Mucosa of stomach (tissue), 1 donor: ENCODE measurements at regions not wholly inside any gene's neighbourhood (a gene's known extent, or its start where the extent isn't known, plus 50 kb on each side); places are given as distances from the start of the nearest gene placed in this dataset.
"Not testable (repeated sequence)": the region's sequence is repeated elsewhere in the genome, so short reads cannot be mapped to it uniquely, and the experiment has no call there.

Experiments
- H3K27me3 ChIP-seq: one replicate; pipeline ENCODE4 v1.7.0; 2013; ENCODE audit warnings: mild to moderate bottlenecking, low read length; ENCODE audit not compliant: control insufficient read depth, insufficient read depth
- H3K36me3 ChIP-seq: one replicate; pipeline ENCODE4 v1.7.0; 2013; ENCODE audit warnings: low read length; ENCODE audit not compliant: control insufficient read depth, insufficient read depth
- H3K4me1 ChIP-seq: one replicate; pipeline ENCODE4 v1.7.0; 2013; ENCODE audit warnings: mild to moderate bottlenecking, low read length; ENCODE audit not compliant: control insufficient read depth, insufficient read depth
- H3K4me3 ChIP-seq: one replicate; pipeline ENCODE4 v1.7.0; 2013; ENCODE audit warnings: low read length
- H3K9ac ChIP-seq: one replicate; pipeline ENCODE4 v1.7.0; 2013; ENCODE audit warnings: mild to moderate bottlenecking, low read length, moderate library complexity
- H3K9me3 ChIP-seq: one replicate; pipeline ENCODE4 v1.7.0; 2013; ENCODE audit warnings: mild to moderate bottlenecking, low read length, moderate library complexity; ENCODE audit not compliant: control insufficient read depth
- donor health status: Pancreatic carcinoma.

- Histone ChIP-seq H3K27me3 (no peaks in the 10 kb centered on the region), H3K9ac (no peak overlapping the region), H3K4me3 (no peak overlapping the region), H3K9me3 (no peaks in the 10 kb centered on the region), H3K36me3 (no peaks in the 10 kb centered on the region), H3K4me1 (no peaks in the 10 kb centered on the region)
Observed at GRCh38 chrX:45524296-45524695, 323.6 kb upstream of the DIPK2B start.

GRCh38 chrX:45518552-45518951 lies 317.9 kb upstream of the DIPK2B start:
- no peaks in the 10 kb centered on the region for H3K4me1 ChIP-seq
- no peaks in the 10 kb centered on the region for H3K36me3 ChIP-seq
- no peaks in the 10 kb centered on the region for H3K27me3 ChIP-seq
- no peak overlapping the region for H3K9ac ChIP-seq
- no peaks in the 10 kb centered on the region for H3K9me3 ChIP-seq
- no peak overlapping the region for H3K4me3 ChIP-seq

- Histone ChIP-seq H3K9ac (no peak overlapping the region), H3K9me3 (no peaks in the 10 kb centered on the region), H3K27me3 (no peaks in the 10 kb centered on the region), H3K4me3 (no peak overlapping the region), H3K36me3 (no peaks in the 10 kb centered on the region), H3K4me1 (no peaks in the 10 kb centered on the region)
Observed at GRCh38 chrX:45517090-45517973, 316.7 kb upstream of the DIPK2B start.

GRCh38 chrX:45515262-45516215 lies 314.9 kb upstream of the DIPK2B start:
- no peaks in the 10 kb centered on the region for H3K4me1 ChIP-seq
- no peak overlapping the region for H3K4me3 ChIP-seq
- no peak overlapping the region for H3K9ac ChIP-seq
- no peaks in the 10 kb centered on the region for H3K9me3 ChIP-seq
- no peaks in the 10 kb centered on the region for H3K27me3 ChIP-seq
- no peaks in the 10 kb centered on the region for H3K36me3 ChIP-seq

GRCh38 chrX:45513042-45513441 lies 312.4 kb upstream of the DIPK2B start:
- H3K4me1 ChIP-seq = no peaks in the 10 kb centered on the region
- no peak overlapping the region for H3K4me3 ChIP-seq
- no peaks in the 10 kb centered on the region for H3K27me3 ChIP-seq
- no peaks in the 10 kb centered on the region for H3K36me3 ChIP-seq
- H3K9me3 ChIP-seq = no peaks in the 10 kb centered on the region
- H3K9ac ChIP-seq = no peak overlapping the region

GRCh38 chrX:45508454-45508853 lies 307.8 kb upstream of the DIPK2B start:
- Histone ChIP-seq H3K27me3 (no peaks in the 10 kb centered on the region), H3K9me3 (no peaks in the 10 kb centered on the region), H3K9ac (no peak overlapping the region), H3K36me3 (no peaks in the 10 kb centered on the region), H3K4me1 (peaks cover 12% of the 10 kb centered on the region), H3K4me3 (no peak overlapping the region)

- H3K4me3 ChIP-seq = no peak overlapping the region
- H3K36me3 ChIP-seq = no peaks in the 10 kb centered on the region
- H3K9me3 ChIP-seq = no peaks in the 10 kb centered on the region
- no peak overlapping the region for H3K9ac ChIP-seq
- peaks cover 12% of the 10 kb centered on the region for H3K4me1 ChIP-seq
- no peaks in the 10 kb centered on the region for H3K27me3 ChIP-seq
Observed at GRCh38 chrX:45506149-45506730, 305.6 kb upstream of the DIPK2B start.

- Histone ChIP-seq H3K4me3 (no peak overlapping the region), H3K36me3 (no peaks in the 10 kb centered on the region), H3K9ac (no peak overlapping the region), H3K4me1 (peaks cover 12% of the 10 kb centered on the region), H3K9me3 (no peaks in the 10 kb centered on the region), H3K27me3 (no peaks in the 10 kb centered on the region)
Observed at GRCh38 chrX:45505214-45505613, 304.5 kb upstream of the DIPK2B start.

GRCh38 chrX:45503787-45504362 lies 303.2 kb upstream of the DIPK2B start:
- H3K4me1 ChIP-seq = peaks cover 12% of the 10 kb centered on the region
- not testable (repeated sequence) for H3K36me3 ChIP-seq, H3K4me3 ChIP-seq, H3K27me3 ChIP-seq, H3K9ac ChIP-seq, H3K9me3 ChIP-seq

GRCh38 chrX:45502396-45502795 lies 301.7 kb upstream of the DIPK2B start:
- H3K27me3 ChIP-seq = no peaks in the 10 kb centered on the region
- no peaks in the 10 kb centered on the region for H3K36me3 ChIP-seq
- H3K4me1 ChIP-seq = peaks cover 12% of the 10 kb centered on the region
- H3K9ac ChIP-seq = no peak overlapping the region
- H3K9me3 ChIP-seq = no peaks in the 10 kb centered on the region
- H3K4me3 ChIP-seq = no peak overlapping the region

GRCh38 chrX:45497290-45497689 lies 296.6 kb upstream of the DIPK2B start:
- Histone ChIP-seq H3K9ac (no peak overlapping the region), H3K4me3 (no peak overlapping the region), H3K9me3 (no peaks in the 10 kb centered on the region), H3K4me1 (no peaks in the 10 kb centered on the region), H3K27me3 (no peaks in the 10 kb centered on the region), H3K36me3 (no peaks in the 10 kb centered on the region)
